IMR-90 (cell line): ENCODE measurements at regions not wholly inside any gene's neighbourhood (a gene's known extent, or its start where the extent isn't known, plus 50 kb on each side); places are given as distances from the start of the nearest gene placed in this dataset.

Experiments used
- ATAC-seq: fragments of 200-7000 bp; cut with Tn5 transposase; 2 replicates; pipeline ENCODE4 v1.9.1; 2020; ENCODE audit warnings: low read depth, mild to moderate bottlenecking, moderate library complexity
- BruUV-seq: library from RNA; stranded (reverse); fragments of 400-500 nt; replicated peaks from 2 replicates; lab custom pipeline; 2021; lab: Mats Ljungman, UMichigan
- CTCF ChIA-PET: fragments of 300-600 bp; formaldehyde crosslinking; extraction: SDS; loops from one replicate; lab custom pipeline; 2021; ENCODE audit warnings: antibody characterized with exemption; lab: Yijun Ruan, JAX
- POLR2A ChIA-PET: fragments of 300-600 bp; sonication (Branson Sonifier 250); formaldehyde crosslinking; loops from one replicate; lab custom pipeline; 2022; ENCODE audit warnings: antibody characterized with exemption; ENCODE audit not compliant: unreplicated experiment; lab: Charles Lee
- DNase-seq: peaks from one replicate; pipeline ENCODE4 v3.0.0; 2013
- H2AFZ ChIP-seq: replicated peaks from 2 replicates; pipeline ENCODE3; 2013; ENCODE audit warnings: low read length, mild to moderate bottlenecking; ENCODE audit not compliant: poor library complexity
- H2AK5ac ChIP-seq: 2 replicates; pipeline ENCODE4 v1.6.1; 2013; ENCODE audit warnings: low read depth, low read length, inconsistent platforms
- H2AK9ac ChIP-seq: replicated peaks from 2 replicates; pipeline ENCODE3; 2013; ENCODE audit warnings: mild to moderate bottlenecking, low read depth, low read length, moderate library complexity; ENCODE audit not compliant: poor library complexity
- H2BK120ac ChIP-seq: 2 replicates; pipeline ENCODE4 v1.6.1; 2013; ENCODE audit warnings: low read depth, low read length, inconsistent platforms
- H2BK15ac ChIP-seq: 3 replicates; pipeline ENCODE4 v1.6.1; 2013; ENCODE audit warnings: low read depth, low read length, inconsistent platforms
- H2BK20ac ChIP-seq: 2 replicates; pipeline ENCODE4 v1.6.1; 2013; ENCODE audit warnings: low read depth, mild to moderate bottlenecking, inconsistent platforms, low read length, moderate library complexity
- H2BK5ac ChIP-seq: 2 replicates; pipeline ENCODE4 v1.6.1; 2013; ENCODE audit warnings: mild to moderate bottlenecking, low read depth, low read length, inconsistent platforms; ENCODE audit not compliant: poor library complexity, severe bottlenecking
- H3K14ac ChIP-seq: replicated peaks from 2 replicates; pipeline ENCODE4 v1.6.1; 2013; ENCODE audit warnings: low read depth, low read length, inconsistent platforms
- H3K18ac ChIP-seq: 2 replicates; pipeline ENCODE4 v1.6.1; 2013; ENCODE audit warnings: low read depth, low read length, control low read depth
- H3K23ac ChIP-seq: 2 replicates; pipeline ENCODE4 v1.6.1; 2013; ENCODE audit warnings: low read depth, low read length, inconsistent platforms
- H3K27ac ChIP-seq: 2 replicates; pipeline ENCODE4 v1.5.1; 2013; ENCODE audit warnings: mild to moderate bottlenecking, control low read depth, low read length; ENCODE audit not compliant: insufficient read depth
- H3K27me3 ChIP-seq: 2 replicates; pipeline ENCODE4 v1.6.1; 2013; ENCODE audit warnings: low read length; ENCODE audit not compliant: control insufficient read depth, insufficient read depth
- H3K36me3 ChIP-seq: 2 replicates; pipeline ENCODE4 v1.6.1; 2013; ENCODE audit warnings: low read length, mixed read lengths; ENCODE audit not compliant: control insufficient read depth, insufficient read depth
- H3K4ac ChIP-seq: 2 replicates; pipeline ENCODE4 v1.6.1; 2013; ENCODE audit warnings: low read depth, low read length, inconsistent platforms
- H3K4me1 ChIP-seq: 2 replicates; pipeline ENCODE4 v1.6.1; 2013; ENCODE audit warnings: low read length, mixed read lengths; ENCODE audit not compliant: control insufficient read depth, insufficient read depth
- H3K4me2 ChIP-seq: 2 replicates; pipeline ENCODE4 v1.6.1; 2013; ENCODE audit warnings: low read depth, mild to moderate bottlenecking, control low read depth, low read length, moderate library complexity
- H3K4me3 ChIP-seq: 2 replicates; pipeline ENCODE4 v1.5.1; 2013; ENCODE audit warnings: low read depth, mild to moderate bottlenecking, control low read depth, low read length, moderate library complexity; ENCODE audit not compliant: insufficient read depth
- H3K56ac ChIP-seq: 2 replicates; pipeline ENCODE4 v1.6.1; 2013; ENCODE audit warnings: low read length, inconsistent platforms; ENCODE audit not compliant: insufficient read depth; ENCODE audit errors: extremely low read depth
- H3K79me1 ChIP-seq, 2 experiments: 2 replicates each; pipeline ENCODE4 v1.6.1; 2013; ENCODE audit warnings: low read length in 2 of 2, inconsistent platforms in 1 of 2, low read depth in 1 of 2
- H3K9ac ChIP-seq: 2 replicates; pipeline ENCODE4 v1.6.1; 2013; ENCODE audit warnings: low read depth, low read length, control low read depth
- H3K9me1 ChIP-seq: 2 replicates; pipeline ENCODE4 v1.6.1; 2013; ENCODE audit warnings: low read length, inconsistent platforms; ENCODE audit not compliant: insufficient read depth
- H3K9me3 ChIP-seq: 2 replicates; pipeline ENCODE4 v1.6.1; 2013; ENCODE audit warnings: low read length; ENCODE audit not compliant: control insufficient read depth, insufficient read depth
- H4K20me1 ChIP-seq: 2 replicates; pipeline ENCODE4 v1.6.1; 2013; ENCODE audit warnings: low read length, inconsistent platforms; ENCODE audit not compliant: insufficient read depth
- H4K5ac ChIP-seq: 2 replicates; pipeline ENCODE4 v1.6.1; 2013; ENCODE audit warnings: mild to moderate bottlenecking, low read depth, low read length, control low read depth
- H4K8ac ChIP-seq, 2 experiments: 2 replicates each; pipeline ENCODE4 v1.6.1; 2013; ENCODE audit warnings: low read depth in 2 of 2, low read length in 2 of 2, control low read depth in 1 of 2, inconsistent platforms in 1 of 2
- H4K91ac ChIP-seq: 2 replicates; pipeline ENCODE4 v1.6.1; 2013; ENCODE audit warnings: low read depth, low read length, inconsistent platforms; ENCODE audit not compliant: insufficient read depth
- ELK1 ChIP-seq: fragments of 150-350 bp; IDR thresholded peaks from 2 replicates; pipeline ENCODE4 v1.6.1; 2016; ENCODE audit warnings: low read depth, mild to moderate bottlenecking, low read length, moderate library complexity, borderline replicate concordance
- FOS ChIP-seq: fragments of 150-350 bp; IDR thresholded peaks from 2 replicates; pipeline ENCODE4 v1.6.1; 2016; ENCODE audit warnings: low read depth, low read length
- MAFK ChIP-seq: IDR thresholded peaks from 2 replicates; pipeline ENCODE4 v1.6.1; 2012; ENCODE audit warnings: low read depth, low read length, improper control_type of control experiment
- MAZ ChIP-seq: IDR thresholded peaks from 2 replicates; pipeline ENCODE4 v1.6.1; 2012; ENCODE audit warnings: low read depth, mild to moderate bottlenecking, low read length, improper control_type of control experiment, moderate library complexity, borderline replicate concordance
- RFX5 ChIP-seq: IDR thresholded peaks from 2 replicates; pipeline ENCODE4 v1.8.0; 2012; ENCODE audit warnings: low read depth, mild to moderate bottlenecking, low read length, moderate library complexity
- USF2 ChIP-seq: fragments of 150-350 bp; IDR thresholded peaks from 2 replicates; pipeline ENCODE4 v1.6.1; 2017; ENCODE audit warnings: mild to moderate bottlenecking, antibody characterized with exemption, low read length, low read depth
- WGBS, 2 experiments: methylation state at CpG; one replicate each; pipeline versions ENCODE4 v1.1.5 to v1.1.7; 2013; ENCODE audit warnings: missing lambda C conversion rate in 2 of 2; ENCODE audit not compliant: insufficient read length in 1 of 2; ENCODE audit errors: extremely low coverage in 2 of 2; 5-methylcytosine and 5-hydroxymethylcytosine counted together
- dilution Hi-C: fragments of 300-500 bp; cut with HindIII; formaldehyde crosslinking; loops from one replicate; pipeline ENCODE4 v1.14.3; 2018; ENCODE audit warnings: low sequenced_read_pairs; ENCODE audit not compliant: unreplicated experiment
- in situ Hi-C: fragments of 300-500 bp; cut with MboI; formaldehyde crosslinking; loops from 3 replicates; pipeline ENCODE4 v1.14.3; 2019; ENCODE audit warnings: low sequenced_read_pairs, inconsistent platforms, mixed read lengths
- intact Hi-C: fragments of 100-400 bp; cut with micrococcal nuclease; formaldehyde crosslinking; loops from 2 replicates; pipeline ENCODE4 v1.10.0; 2022

DNA sequence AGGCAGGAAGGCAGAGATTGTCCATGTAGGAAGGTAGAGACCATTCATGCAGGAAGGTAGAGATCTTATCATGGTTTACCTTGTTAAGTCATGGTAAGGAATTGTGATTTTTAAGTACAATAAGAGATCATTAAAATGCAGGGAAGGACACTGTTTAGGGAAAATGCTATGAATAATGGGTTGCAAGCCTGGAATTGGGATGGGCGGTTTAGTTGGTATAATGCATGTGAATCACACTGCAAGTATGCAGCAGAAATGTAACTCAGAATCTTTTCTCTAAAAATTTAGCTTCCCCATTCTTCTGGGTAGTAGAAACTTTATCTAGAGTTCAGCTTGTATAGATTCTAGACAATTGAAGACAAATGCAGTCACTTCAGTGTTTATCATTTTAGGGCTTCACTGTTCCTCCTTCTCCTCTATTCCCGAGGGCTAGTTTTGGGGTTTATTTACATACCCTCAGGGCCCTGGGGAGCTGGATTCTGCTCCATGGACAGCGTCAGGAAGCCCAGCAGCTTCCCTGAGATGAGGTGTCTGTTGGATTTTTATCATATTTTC is 212.0 kb downstream of the SREK1 start:
- H2AK9ac ChIP-seq: no peak overlapping the region
- intact Hi-C loops: no loop called here
- H3K14ac ChIP-seq: no peak overlapping the region
- no peaks in the 10 kb centered on the region for H3K9me3 ChIP-seq
- dilution Hi-C loops: no loop called here
- no peak overlapping the region for H3K23ac ChIP-seq
- H4K20me1 ChIP-seq: no peaks in the 10 kb centered on the region
- peak; percentile 1 for DNase-seq
- no peak for TF ChIP-seq RFX5
- no peak for TF ChIP-seq MAZ
- TF ChIP-seq ELK1: no peak
- no peak for TF ChIP-seq MAFK
- TF ChIP-seq USF2: no peak
- TF ChIP-seq FOS: no peak
- H2AFZ ChIP-seq: no peak overlapping the region
- H2BK20ac ChIP-seq: no peak overlapping the region
- no peak overlapping the region for H4K91ac ChIP-seq
- no peak overlapping the region for H4K5ac ChIP-seq
- peak; percentile 40; the same call in 1 of the 2 replicates for ATAC-seq
- no peaks in the 10 kb centered on the region for H3K4me1 ChIP-seq
- H3K4me2 ChIP-seq: no peak overlapping the region
- no peak overlapping the region for H2BK120ac ChIP-seq
- H3K27me3 ChIP-seq: no peaks in the 10 kb centered on the region
- no peak overlapping the region for H3K9ac ChIP-seq
- POLR2A ChIA-PET: no interaction called here
- H3K4me3 ChIP-seq: no peak overlapping the region
- no peak overlapping the region for H2AK5ac ChIP-seq
- no peak overlapping the region for H3K27ac ChIP-seq
- CTCF ChIA-PET: no interaction called here
- no peak overlapping the region for H3K4ac ChIP-seq
- H2BK15ac ChIP-seq: no peak overlapping the region
- H3K36me3 ChIP-seq: no peaks in the 10 kb centered on the region
- H3K56ac ChIP-seq: no peak overlapping the region
- BruUV-seq: no TSS peak
- no CpG with 5 or more reads among the region's 3 CpGs for WGBS, 2 experiments
- no peak overlapping the region for H2BK5ac ChIP-seq
- no peaks in the 10 kb centered on the region for H3K79me1 ChIP-seq
- peaks cover 4% of the 10 kb centered on the region; the same call in 1 of the 2 replicates for H3K9me1 ChIP-seq
- H4K8ac ChIP-seq: no peak overlapping the region
- in situ Hi-C loops: no loop called here
- no peak overlapping the region for H3K18ac ChIP-seq
